Glomerular endothelial cell (primary cell): ENCODE measurements at regions not wholly inside any gene's neighbourhood (a gene's known extent, or its start where the extent isn't known, plus 50 kb on each side); places are given as distances from the start of the nearest gene placed in this dataset.

Source experiments
- DNase-seq: peaks from one replicate; pipeline ENCODE4 v3.0.0-alpha.2; 2011; ENCODE audit warnings: low read depth, low spot score; ENCODE audit errors: extremely low read depth

DNA sequence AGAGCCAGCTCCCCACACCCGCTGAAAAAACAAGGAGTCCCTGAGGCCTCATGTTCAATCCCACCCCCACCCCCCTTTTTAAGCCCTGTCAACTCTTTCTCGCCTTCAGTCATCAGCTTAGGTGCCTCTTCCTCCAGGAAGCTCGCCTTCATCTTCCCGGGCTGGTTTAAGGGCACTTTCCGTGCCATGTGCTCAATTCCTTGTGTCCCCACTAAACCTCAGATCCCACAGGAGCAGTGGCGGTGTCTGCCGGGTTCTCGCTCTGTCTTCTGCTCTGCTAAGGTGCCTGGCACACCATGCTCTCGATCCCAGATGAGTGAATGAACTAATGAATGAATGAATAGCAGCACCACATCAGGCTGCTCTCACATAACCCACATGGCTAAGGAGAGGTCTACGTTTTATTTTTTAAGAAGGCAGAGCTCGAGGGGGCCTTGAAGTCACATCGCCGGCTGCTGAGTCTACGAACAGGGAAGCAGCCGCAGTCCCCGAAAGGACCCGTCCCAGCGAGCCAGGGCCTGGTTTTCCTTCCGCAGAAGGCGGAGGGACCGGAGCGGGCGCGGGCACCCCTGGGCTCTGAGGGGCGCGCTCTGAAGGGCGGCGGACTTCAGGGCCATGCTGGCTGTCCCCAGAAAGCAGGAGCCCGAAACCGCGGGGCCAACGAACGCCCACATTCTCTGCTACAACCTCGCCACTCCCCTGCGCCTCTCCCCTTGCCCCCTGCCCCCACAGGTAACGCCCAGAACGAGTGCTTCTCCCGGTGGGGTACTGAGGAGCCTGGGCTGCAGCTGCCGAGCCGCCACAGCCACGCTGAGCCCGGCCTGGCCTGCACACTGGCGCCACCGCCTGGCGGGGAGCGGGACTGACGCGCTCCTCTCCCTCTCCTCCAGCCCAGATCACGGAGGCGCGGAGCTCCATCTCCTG, 73.4 kb upstream of the KCNMA1 start:
- DNase-seq, result no peak

DNA sequence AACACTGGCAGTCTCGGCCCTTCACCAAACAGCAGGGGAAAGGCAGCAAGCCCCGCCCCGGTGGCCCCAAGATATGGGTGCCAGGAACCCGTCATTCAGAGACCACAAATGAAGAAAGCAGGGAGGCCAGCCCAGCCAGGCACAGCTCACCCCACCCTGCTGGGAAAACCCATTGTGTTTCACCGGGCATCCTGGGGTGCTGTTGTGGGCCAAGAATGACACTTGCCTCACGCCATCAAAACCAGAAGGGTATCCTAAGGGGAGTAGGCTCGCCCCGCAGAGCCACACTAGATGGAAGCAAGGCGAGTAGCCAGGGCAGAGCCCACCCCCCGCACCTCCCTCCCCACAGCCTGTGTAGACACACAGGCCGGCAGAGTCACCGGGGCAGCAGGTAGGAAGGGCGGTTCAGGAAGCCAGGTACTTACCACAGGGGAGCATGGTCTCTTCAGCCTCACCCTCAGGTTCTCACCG, 72.5 kb upstream of the KCNMA1 start:
- DNase-seq, result no peak

DNA sequence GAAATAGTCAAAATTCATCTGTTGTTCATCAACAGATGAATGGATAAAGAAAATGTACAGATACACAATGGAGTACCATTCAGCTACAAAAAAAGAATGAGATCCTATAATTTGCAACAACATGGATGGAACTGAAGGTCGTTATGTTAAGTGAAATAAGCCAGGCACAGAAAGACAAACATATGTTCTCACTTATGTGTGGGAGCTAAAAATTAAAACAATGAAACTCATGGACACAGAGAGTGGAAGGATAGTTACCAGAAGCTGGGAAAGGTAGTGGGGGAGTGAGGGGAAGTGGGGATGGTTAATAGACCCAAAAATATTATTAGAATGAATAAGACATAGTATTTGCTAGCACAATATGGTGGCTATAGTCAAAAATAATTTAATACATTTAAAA, 70.0 kb upstream of the KCNMA1 start:
- DNase-seq, result no peak

DNA sequence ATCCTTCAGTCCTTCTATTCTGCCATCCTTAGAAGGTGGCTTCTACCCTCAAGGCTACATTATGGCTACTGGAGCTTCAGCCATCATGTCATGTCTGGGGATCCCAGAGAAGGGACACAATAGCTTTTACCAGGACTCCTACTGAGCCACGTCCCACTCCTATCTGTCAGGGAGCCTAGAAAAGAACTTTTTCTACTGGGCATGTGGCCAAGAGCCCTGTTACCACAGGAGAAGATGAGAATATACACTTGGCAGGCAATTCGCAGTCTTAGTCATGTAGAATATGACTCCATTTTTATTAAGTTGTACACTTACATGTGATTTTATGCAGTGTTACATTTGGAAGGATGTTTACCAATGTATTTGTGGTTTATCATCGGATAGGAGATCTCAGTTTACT, 64.6 kb upstream of the KCNMA1 start:
- DNase-seq, result no peak

DNA sequence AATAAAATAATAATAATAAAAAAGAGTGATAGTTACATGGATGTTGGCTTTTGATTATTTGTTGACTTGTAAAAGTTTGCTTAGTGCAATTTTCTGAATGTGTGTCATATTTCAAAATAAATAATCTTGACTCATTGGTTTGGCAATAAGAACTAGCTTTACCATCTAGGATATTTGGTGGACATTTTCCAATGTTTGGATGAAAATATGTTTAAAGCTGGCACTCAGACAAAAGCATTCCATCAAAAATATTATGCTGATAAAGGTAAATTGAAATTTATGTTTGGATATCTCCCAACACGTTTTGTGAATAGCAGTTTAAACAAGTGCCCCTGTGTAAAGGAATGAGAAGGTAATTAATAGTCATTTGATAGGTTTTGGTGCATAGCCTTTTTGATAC, 62.5 kb upstream of the KCNMA1 start:
- DNase-seq, result no peak

DNA sequence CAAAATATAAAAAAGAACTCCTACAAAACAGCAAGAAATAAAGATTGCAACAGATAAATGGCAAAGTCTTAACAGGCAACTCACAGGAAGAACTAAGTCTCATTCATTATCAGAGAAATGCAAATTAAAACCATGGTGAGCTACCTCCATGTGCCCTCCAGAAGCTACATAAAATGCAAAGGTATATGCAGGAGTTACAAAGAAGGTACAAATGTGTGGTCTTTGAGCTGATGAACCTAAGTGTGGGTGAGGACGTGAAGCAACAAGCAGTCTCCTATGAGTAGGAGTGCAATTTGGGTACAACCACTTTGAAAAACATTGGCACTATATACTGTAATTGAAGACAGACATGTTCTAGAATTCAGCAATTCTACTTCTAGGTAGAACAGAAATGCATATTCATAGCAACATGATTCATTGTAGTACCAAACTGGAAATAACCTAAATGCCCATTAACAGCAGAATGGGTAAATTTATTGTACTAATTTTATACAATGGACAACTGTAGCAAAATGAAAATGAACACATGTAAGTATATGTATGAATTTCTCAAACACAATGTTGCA, 61.6 kb upstream of the KCNMA1 start:
- DNase-seq, result no peak

DNA sequence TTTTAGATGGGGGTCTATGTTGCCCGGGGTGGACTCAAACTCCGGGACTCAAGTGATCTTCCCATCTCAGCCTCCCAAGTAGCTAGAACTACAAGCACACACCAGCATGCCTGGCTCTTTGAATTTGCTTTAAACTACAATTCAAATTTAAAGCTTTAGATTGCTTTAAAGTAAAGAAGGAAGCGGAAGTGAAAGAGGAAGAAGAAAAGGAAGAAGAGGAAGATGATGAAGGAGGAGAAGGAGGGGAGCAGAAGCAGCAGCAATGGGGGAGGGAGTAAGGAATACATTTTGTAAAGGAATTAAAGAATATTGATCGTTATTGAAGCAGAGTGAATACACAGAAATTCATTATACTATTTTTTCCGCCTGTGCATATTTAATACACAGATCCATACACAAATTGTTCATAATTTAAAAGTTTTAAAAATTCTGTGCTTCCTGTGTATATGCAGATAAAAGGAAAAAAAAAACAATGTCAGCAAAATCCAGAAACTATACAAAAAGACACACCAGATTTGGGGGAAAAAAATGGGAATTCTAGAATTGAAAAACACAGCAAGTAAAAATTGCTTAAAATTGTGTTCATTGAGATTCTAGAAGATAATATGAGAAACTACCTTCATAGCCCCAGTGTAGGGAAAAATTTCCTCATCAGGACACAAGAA, 60.8 kb upstream of the KCNMA1 start:
- DNase-seq, result no peak

DNA sequence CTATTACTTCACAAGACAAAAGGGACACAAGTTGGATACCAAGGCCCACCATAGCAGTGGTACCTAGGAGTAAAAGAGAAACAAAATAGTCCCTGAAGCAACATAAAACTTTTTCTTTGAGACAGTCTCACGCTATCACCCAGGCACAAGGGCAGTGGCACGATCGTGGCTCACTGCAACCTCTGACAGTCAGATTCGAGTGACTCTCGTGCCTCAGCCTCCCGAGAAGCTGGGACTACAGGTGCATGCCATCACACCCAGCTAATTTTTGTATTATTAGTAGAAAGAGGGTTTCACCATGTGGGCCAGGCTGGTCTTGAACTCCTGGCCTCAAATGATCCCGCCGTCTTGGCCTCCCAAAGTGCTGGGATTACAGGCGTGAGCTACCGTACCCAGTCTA, 59.0 kb upstream of the KCNMA1 start:
- no peak for DNase-seq

DNA sequence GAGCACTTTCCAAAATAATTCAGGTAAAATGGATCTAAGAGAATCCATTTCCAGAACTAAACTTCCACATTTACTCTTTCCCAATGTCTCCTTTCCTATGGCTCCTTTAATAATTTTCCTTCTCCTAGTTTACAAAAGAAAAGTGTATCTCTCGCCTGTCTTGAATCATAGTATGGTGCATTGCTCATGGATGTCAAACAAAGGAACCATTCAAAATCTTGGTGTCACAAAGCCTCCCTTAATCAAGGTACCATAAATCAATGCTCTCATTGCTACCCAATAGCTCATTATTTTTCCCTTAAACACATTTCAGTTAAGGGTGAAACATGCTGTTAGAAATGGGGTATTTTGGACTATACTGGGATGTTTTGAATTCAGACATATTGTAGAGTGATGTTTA, 57.6 kb upstream of the KCNMA1 start:
- DNase-seq, result no peak

DNA sequence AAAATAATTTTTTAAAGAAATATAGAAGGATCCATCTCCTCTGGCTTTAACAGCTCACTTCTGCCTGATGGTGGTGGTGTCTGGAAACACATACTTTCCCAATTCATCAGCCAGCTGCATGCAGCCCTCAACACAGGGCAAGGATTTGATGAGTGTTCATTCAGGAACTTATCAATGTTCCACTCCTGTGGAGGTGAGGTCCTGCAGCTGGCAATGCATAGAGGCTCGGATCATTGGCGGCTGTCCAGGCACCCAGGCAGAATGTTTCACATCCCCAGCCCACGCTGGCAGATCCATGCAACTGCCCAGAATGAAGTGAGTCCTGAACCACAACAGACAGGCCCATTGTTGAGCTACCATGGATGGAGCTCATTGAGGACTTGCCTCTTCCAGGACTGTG, 55.2 kb upstream of the KCNMA1 start:
- no peak for DNase-seq

DNA sequence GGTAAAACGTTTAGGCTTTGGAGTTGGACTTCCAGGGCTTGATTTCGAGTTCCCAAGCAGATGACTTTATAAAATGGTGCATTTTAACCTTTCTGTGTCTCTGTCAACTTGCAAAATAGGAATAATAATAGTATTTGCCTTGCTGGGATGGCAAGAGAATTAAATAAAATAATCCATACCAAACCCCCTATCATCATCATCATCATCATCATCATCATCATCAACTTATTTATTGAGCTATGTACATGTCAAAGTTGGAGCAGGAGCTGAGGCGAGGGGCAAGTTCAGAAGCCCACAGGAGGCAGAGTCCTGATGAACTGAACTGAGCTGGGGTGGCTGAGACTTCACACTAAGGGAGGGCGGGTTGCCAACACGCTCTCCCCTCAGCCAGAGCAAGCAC, 51.7 kb upstream of the KCNMA1 start:
- DNase-seq, result no peak

DNA sequence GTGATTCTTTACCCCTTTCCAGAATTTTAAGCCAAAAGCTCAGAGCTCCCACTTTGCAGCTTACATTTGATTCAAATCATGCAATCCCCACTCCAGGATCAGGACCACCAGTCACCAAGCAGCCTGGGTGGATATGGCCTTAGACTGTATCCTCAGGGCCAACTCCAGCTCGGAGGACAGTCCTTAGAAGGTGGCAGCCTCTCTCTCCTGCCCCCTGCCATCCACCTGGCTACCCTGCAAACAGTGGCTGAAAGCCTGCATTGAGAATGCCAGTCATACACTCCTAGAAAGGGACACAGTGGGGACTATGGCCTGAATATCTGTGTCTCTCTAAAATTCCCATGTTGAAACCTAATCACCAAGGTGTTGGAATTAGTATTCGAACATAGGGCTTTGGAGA, 50.0 kb upstream of the KCNMA1 start:
- DNase-seq, result no peak
